B cell (primary cell): ENCODE measurements at regions not wholly inside any gene's neighbourhood (a gene's known extent, or its start where the extent isn't known, plus 50 kb on each side); places are given as distances from the start of the nearest gene placed in this dataset.

Source experiments
- ATAC-seq: fragments of 200-7000 bp; cut with Tn5 transposase; one replicate; pipeline ENCODE4 v1.10.0; 2021; ENCODE audit warnings: low read depth, mild to moderate bottlenecking, moderate number of reproducible peaks, moderate library complexity
- CTCF ChIA-PET: fragments of 350-600 bp; sonication (Branson Sonifier 250); formaldehyde crosslinking; loops from one replicate; lab custom pipeline; 2021; ENCODE audit warnings: antibody characterized with exemption, inconsistent platforms; lab: Charles Lee
- POLR2A ChIA-PET: fragments of 350-600 bp; sonication (Branson Sonifier 250); formaldehyde crosslinking; loops from one replicate; lab custom pipeline; 2021; ENCODE audit warnings: antibody characterized with exemption; lab: Charles Lee
- DNase-seq: peaks from one replicate; pipeline ENCODE4 v3.0.0; 2013
- H2AFZ ChIP-seq: 2 replicates; pipeline ENCODE4 v1.6.1; 2012; ENCODE audit warnings: mild to moderate bottlenecking, low read depth, low read length; ENCODE audit not compliant: insufficient read depth, poor library complexity, severe bottlenecking
- H3K27ac ChIP-seq, 2 donors: 1 replicate in 1 of 2; 2 replicates in 1 of 2; pipeline ENCODE4 v1.5.1; 2012 to 2013; ENCODE audit warnings: low read length in 2 of 2, mild to moderate bottlenecking in 2 of 2, moderate library complexity in 1 of 2
- H3K27me3 ChIP-seq, 4 experiments: fragments of 200-600 bp in 1 of 4; sonication (generic) in 1 of 4; replicated peaks in 1 of 4; 1 replicate in 2 of 4; 2 replicates in 2 of 4; pipeline versions ENCODE4 v1.6.1 to v1.7.0; 2013 to 2016; ENCODE audit warnings: low read length in 3 of 4, mild to moderate bottlenecking in 2 of 4, mixed read lengths in 1 of 4, moderate library complexity in 1 of 4; ENCODE audit not compliant: insufficient read depth in 4 of 4, control insufficient read depth in 3 of 4; ENCODE audit errors: control extremely low read depth in 1 of 4
- H3K36me3 ChIP-seq, 2 experiments: replicated peaks in 1 of 2; 1 replicate in 1 of 2; 2 replicates in 1 of 2; pipeline versions ENCODE4 v1.6.1 to v1.7.1; 2013; ENCODE audit warnings: low read length in 1 of 2; ENCODE audit not compliant: insufficient read depth in 2 of 2, control insufficient read depth in 1 of 2; ENCODE audit errors: control extremely low read depth in 1 of 2, extremely low read depth in 1 of 2
- H3K4me1 ChIP-seq, 2 donors: fragments of 200-600 bp in 1 of 2; sonication (generic) in 1 of 2; 1 replicate in 1 of 2; 2 replicates in 1 of 2; pipeline versions ENCODE4 v1.5.1 to v1.6.1; 2013 to 2017; ENCODE audit warnings: low read length in 2 of 2; ENCODE audit not compliant: control insufficient read depth in 2 of 2, insufficient read depth in 2 of 2
- H3K4me2 ChIP-seq: replicated peaks from 2 replicates; pipeline ENCODE3; 2012; ENCODE audit warnings: mild to moderate bottlenecking, low read depth, low read length; ENCODE audit not compliant: poor library complexity, severe bottlenecking
- H3K4me3 ChIP-seq, 5 experiments: fragments of 200-600 bp in 1 of 5; sonication (generic) in 1 of 5; 1 replicate in 3 of 5; 2 replicates in 2 of 5; pipeline versions ENCODE4 v1.5.1 to v1.7.0; 2011 to 2016; ENCODE audit warnings: low read length in 4 of 5, mild to moderate bottlenecking in 4 of 5, low read depth in 2 of 5, control low read depth in 1 of 5, moderate library complexity in 1 of 5; ENCODE audit not compliant: insufficient read depth in 1 of 5; ENCODE audit errors: control extremely low read depth in 1 of 5, extremely low read depth in 1 of 5
- H3K79me2 ChIP-seq: fragments of 200-600 bp; sonication (generic); one replicate; pipeline ENCODE4 v1.6.0; 2016; ENCODE audit warnings: low read length; ENCODE audit not compliant: control insufficient read depth, insufficient read depth
- H3K9ac ChIP-seq: fragments of 200-600 bp; sonication (generic); 2 replicates; pipeline ENCODE4 v1.6.1; 2017; ENCODE audit warnings: mild to moderate bottlenecking, low read length, moderate library complexity
- H3K9me3 ChIP-seq, 3 donors: one replicate each; pipeline versions ENCODE4 v1.6.1 to v1.7.1; 2013; ENCODE audit warnings: low read length in 2 of 3; ENCODE audit not compliant: control insufficient read depth in 2 of 3, insufficient read depth in 1 of 3; ENCODE audit errors: control extremely low read depth in 1 of 3
- H4K20me1 ChIP-seq: 2 replicates; pipeline ENCODE4 v1.6.0; 2012; ENCODE audit warnings: mild to moderate bottlenecking, low read length; ENCODE audit not compliant: insufficient read depth, control insufficient read depth, poor library complexity, severe bottlenecking
- H3K27ac Mint-ChIP-seq: one replicate; pipeline ENCODE4 v1.8.0; 2021; ENCODE audit warnings: mixed read lengths
- H3K27me3 Mint-ChIP-seq: one replicate; pipeline ENCODE4 v1.8.0; 2021; ENCODE audit warnings: mixed read lengths
- H3K4me1 Mint-ChIP-seq: one replicate; pipeline ENCODE4 v1.8.0; 2021; ENCODE audit warnings: mixed read lengths
- H3K4me3 Mint-ChIP-seq: one replicate; pipeline ENCODE4 v1.8.0; 2021; ENCODE audit warnings: mixed read lengths
- H3K9me3 Mint-ChIP-seq: one replicate; pipeline ENCODE4 v1.8.0; 2022; ENCODE audit warnings: mixed read lengths; ENCODE audit not compliant: insufficient read depth
- EZH2 ChIP-seq: IDR thresholded peaks from 2 replicates; pipeline ENCODE4 v1.6.1; 2012; ENCODE audit warnings: borderline replicate concordance, low read depth, mild to moderate bottlenecking, moderate library complexity, low read length; ENCODE audit not compliant: insufficient read depth, poor library complexity, severe bottlenecking
- WGBS: methylation state at CpG from one replicate; pipeline ENCODE4 v1.1.5; 2013; ENCODE audit warnings: missing lambda C conversion rate; ENCODE audit not compliant: insufficient coverage; 5-methylcytosine and 5-hydroxymethylcytosine counted together
- intact Hi-C: fragments of 100-400 bp; cut with micrococcal nuclease; formaldehyde crosslinking; loops from one replicate; pipeline ENCODE4 v1.10.0; 2022
- TF ChIP-seq, protein P1 (sequence below): fragments of 200-600 bp; IDR thresholded peaks from one replicate; pipeline ENCODE4 v1.8.0; 2022; ENCODE audit warnings: antibody characterized with exemption, mild to moderate bottlenecking

DNA sequence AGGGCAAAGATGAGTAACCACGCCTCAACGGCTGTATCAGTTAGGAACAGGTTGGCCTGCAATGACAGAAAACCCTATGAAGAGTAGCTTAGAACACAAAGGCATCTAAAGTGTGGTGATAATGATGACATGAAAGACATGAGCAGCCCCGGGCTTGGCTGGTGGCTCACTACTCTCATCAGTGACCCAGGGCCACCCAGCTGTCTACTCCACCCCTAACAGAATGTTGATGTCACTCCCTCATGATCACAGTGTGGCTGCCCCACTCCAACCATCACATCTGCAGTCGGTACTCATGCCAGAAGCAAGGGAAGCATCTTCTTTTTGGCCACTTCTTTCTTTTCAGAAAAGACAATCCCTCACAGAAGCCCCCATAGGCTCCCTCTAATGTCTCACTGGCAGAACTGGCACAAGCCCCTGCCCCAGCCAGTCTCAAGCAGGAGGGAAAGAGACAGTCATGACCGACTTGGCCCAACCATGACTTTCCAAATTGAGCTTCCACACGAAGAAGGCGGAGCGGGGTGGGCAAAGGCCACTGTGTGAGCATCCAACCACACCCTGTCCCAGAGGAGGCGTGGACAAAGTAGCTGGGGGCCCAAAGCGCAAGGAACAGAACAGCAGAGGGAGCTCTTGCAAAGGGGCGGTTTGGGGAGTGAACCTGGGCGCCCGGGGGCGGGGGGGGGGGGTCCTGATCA is 72.0 kb upstream of the IQSEC1 start:
- Histone ChIP-seq H3K36me3 (no peaks in the 10 kb centered on the region), H3K4me3 (no peak overlapping the region), H3K79me2 (no peaks in the 10 kb centered on the region), H3K9me3 (peaks cover 0 to 31% (median 0%) of the 10 kb centered on the region in 3 donors), H2AFZ (no peak overlapping the region), H3K4me2 (no peak overlapping the region), H3K27me3 (peaks cover 0 to 14% (median 3%) of the 10 kb centered on the region in 4 experiments), H4K20me1 (no peaks in the 10 kb centered on the region), H3K27ac (no peak overlapping the region), H3K4me1 (peaks cover 5 to 9% of the 10 kb centered on the region in 2 donors), H3K9ac (no peak overlapping the region)
- ChIA-PET POLR2A (interaction anchor here (0.6 kb wide), 1 partner anchor 272 kb away, joined by 6 read pairs; no protein-coding TSS in a partner anchor), CTCF (interaction anchor here (2.7 kb wide), 1 partner anchor 308 kb away, joined by 8 read pairs; no protein-coding TSS in a partner anchor)
- H3K9me3 Mint-ChIP-seq, result no peaks in the 10 kb centered on the region
- no peak overlapping the region for H3K4me3 Mint-ChIP-seq
- intact Hi-C loops, result loop anchor here (10.0 kb wide), 1 partner anchor 50 kb away; no protein-coding TSS in a partner anchor
- no peak overlapping the region for H3K27ac Mint-ChIP-seq
- no peak for ATAC-seq
- DNase-seq, result no peak
- H3K27me3 Mint-ChIP-seq, result peaks cover 18% of the 10 kb centered on the region
- WGBS, result 79% methylated on average over 13 of the region's 14 CpGs
- no peak for TF ChIP-seq EZH2
- TF ChIP-seq, protein P1, sequence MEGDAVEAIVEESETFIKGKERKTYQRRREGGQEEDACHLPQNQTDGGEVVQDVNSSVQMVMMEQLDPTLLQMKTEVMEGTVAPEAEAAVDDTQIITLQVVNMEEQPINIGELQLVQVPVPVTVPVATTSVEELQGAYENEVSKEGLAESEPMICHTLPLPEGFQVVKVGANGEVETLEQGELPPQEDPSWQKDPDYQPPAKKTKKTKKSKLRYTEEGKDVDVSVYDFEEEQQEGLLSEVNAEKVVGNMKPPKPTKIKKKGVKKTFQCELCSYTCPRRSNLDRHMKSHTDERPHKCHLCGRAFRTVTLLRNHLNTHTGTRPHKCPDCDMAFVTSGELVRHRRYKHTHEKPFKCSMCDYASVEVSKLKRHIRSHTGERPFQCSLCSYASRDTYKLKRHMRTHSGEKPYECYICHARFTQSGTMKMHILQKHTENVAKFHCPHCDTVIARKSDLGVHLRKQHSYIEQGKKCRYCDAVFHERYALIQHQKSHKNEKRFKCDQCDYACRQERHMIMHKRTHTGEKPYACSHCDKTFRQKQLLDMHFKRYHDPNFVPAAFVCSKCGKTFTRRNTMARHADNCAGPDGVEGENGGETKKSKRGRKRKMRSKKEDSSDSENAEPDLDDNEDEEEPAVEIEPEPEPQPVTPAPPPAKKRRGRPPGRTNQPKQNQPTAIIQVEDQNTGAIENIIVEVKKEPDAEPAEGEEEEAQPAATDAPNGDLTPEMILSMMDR, result no peak
- peaks cover 7% of the 10 kb centered on the region for H3K4me1 Mint-ChIP-seq
